HPDE6-E6E7 (cell line): ENCODE measurements at regions not wholly inside any gene's neighbourhood (a gene's known extent, or its start where the extent isn't known, plus 50 kb on each side); places are given as distances from the start of the nearest gene placed in this dataset.
"Not testable (repeated sequence)": the region's sequence is repeated elsewhere in the genome, so short reads cannot be mapped to it uniquely, and the experiment has no call there.

ENCODE experiments used
- DNase-seq: peaks from one replicate; pipeline ENCODE4 v3.0.0; 2011; ENCODE audit warnings: missing footprints; ENCODE audit errors: extremely low spot score

- DNase-seq = no peak
Measured at GRCh38 chr9:95584176-95584575, 67.4 kb upstream of the PTCH1 start.

GRCh38 chr9:95581900-95582299, 65.1 kb upstream of the PTCH1 start:
- DNase-seq = no peak

- DNase-seq = no peak
Measured at GRCh38 chr9:95580812-95581761, 64.3 kb upstream of the PTCH1 start.

GRCh38 chr9:95574866-95575553, 58.2 kb upstream of the PTCH1 start:
- DNase-seq = no peak

- no peak for DNase-seq
Measured at GRCh38 chr9:95574176-95574575, 57.4 kb upstream of the PTCH1 start.

- no peak for DNase-seq
Measured at GRCh38 chr9:95573463-95573862, 56.7 kb upstream of the PTCH1 start.

- no peak for DNase-seq
Measured at GRCh38 chr9:95572381-95573151, 55.8 kb upstream of the PTCH1 start.

- DNase-seq = no peak
Measured at GRCh38 chr9:95570646-95571045, 53.9 kb upstream of the PTCH1 start.

GRCh38 chr9:95570150-95570549, 53.4 kb upstream of the PTCH1 start:
- DNase-seq = no peak

- not testable (repeated sequence) for DNase-seq
Measured at GRCh38 chr9:95568735-95569134, 52.0 kb upstream of the PTCH1 start.
